Brain microvascular endothelial cell (primary cell): ENCODE measurements at regions not wholly inside any gene's neighbourhood (a gene's known extent, or its start where the extent isn't known, plus 50 kb on each side); places are given as distances from the start of the nearest gene placed in this dataset.

ENCODE experiments used
- DNase-seq: peaks from one replicate; pipeline ENCODE4 v3.0.0-alpha.2; 2020
- H3K27ac ChIP-seq: fragments of 250-450 bp; sonication (Bioruptor Pico); 2 replicates; pipeline ENCODE4 v1.5.1; 2020; ENCODE audit warnings: mild to moderate bottlenecking, moderate library complexity
- H3K27me3 ChIP-seq: fragments of 250-450 bp; sonication (Bioruptor Pico); replicated peaks from 2 replicates; pipeline ENCODE4 v1.5.1; 2020; ENCODE audit warnings: mild to moderate bottlenecking
- H3K36me3 ChIP-seq: fragments of 250-450 bp; sonication (Bioruptor Pico); replicated peaks from 2 replicates; pipeline ENCODE4 v1.5.1; 2020; ENCODE audit warnings: mild to moderate bottlenecking
- H3K4me3 ChIP-seq: 2 replicates; pipeline ENCODE4 v1.5.1; 2011; ENCODE audit warnings: low read depth, mild to moderate bottlenecking, control low read depth, low read length, moderate library complexity
- in situ Hi-C: cut with HindIII; loops from 2 replicates; pipeline ENCODE4 v1.10.0; 2017; ENCODE audit warnings: low sequenced_read_pairs, low pct_ligation_motif_present
- TF ChIP-seq, protein P1 (sequence below): IDR thresholded peaks from 2 replicates; pipeline ENCODE4 v1.5.1; 2011; ENCODE audit warnings: low read depth, mild to moderate bottlenecking, moderate library complexity, low read length, control low read depth, inconsistent platforms; ENCODE audit errors: missing control alignments

DNA sequence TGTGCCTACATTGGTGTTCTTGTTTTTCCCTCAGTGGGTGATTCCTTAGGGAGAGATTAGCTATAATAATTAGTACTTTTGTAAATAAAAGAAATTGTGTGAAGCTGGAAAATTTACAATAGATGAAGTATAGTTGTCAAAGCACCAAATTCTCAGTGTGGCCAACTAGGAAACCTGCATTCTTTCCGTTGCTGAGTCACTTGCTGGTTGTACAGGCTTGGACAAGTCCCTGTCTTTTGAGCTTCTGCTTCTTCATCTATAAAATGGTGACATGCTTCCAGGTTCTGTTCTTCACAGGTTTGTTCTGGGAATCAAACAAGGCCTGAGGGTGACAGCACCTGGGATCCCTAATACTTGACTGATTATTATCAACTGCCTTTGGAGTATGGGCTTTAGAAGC is 184.1 kb upstream of the HES1 start:
- in situ Hi-C loops: no loop called here
- Histone ChIP-seq H3K27ac (no peak overlapping the region), H3K36me3 (no peaks in the 10 kb centered on the region), H3K4me3 (no peak overlapping the region), H3K27me3 (peaks cover 9% of the 10 kb centered on the region)
- DNase-seq: no peak
- TF ChIP-seq, protein P1, sequence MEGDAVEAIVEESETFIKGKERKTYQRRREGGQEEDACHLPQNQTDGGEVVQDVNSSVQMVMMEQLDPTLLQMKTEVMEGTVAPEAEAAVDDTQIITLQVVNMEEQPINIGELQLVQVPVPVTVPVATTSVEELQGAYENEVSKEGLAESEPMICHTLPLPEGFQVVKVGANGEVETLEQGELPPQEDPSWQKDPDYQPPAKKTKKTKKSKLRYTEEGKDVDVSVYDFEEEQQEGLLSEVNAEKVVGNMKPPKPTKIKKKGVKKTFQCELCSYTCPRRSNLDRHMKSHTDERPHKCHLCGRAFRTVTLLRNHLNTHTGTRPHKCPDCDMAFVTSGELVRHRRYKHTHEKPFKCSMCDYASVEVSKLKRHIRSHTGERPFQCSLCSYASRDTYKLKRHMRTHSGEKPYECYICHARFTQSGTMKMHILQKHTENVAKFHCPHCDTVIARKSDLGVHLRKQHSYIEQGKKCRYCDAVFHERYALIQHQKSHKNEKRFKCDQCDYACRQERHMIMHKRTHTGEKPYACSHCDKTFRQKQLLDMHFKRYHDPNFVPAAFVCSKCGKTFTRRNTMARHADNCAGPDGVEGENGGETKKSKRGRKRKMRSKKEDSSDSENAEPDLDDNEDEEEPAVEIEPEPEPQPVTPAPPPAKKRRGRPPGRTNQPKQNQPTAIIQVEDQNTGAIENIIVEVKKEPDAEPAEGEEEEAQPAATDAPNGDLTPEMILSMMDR: no peak

DNA sequence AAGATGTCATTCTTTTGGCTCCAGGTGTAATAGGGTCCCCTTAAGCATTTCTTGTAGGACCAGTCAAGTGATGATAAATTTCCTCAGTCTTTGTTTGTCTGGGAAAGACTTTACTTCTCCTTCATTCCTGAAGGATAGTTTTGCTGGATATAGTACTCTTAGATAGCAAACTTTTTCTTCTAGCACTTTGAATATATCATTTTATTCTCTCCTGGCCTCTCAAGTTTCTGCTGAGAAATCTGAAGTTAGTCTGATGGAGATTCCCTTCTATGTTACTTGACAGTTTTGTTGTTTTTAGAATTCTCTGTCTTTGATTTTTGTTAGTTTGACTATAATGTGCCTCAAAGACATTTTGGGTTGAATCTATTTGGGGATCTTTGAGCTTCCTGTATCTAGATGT is 181.2 kb upstream of the HES1 start:
- H3K36me3 ChIP-seq: no peaks in the 10 kb centered on the region
- DNase-seq: no peak
- peaks cover 26% of the 10 kb centered on the region for H3K27me3 ChIP-seq
- in situ Hi-C loops: no loop called here
- no peak overlapping the region for H3K4me3 ChIP-seq
- H3K27ac ChIP-seq: no peak overlapping the region
- TF ChIP-seq, protein P1: no peak

DNA sequence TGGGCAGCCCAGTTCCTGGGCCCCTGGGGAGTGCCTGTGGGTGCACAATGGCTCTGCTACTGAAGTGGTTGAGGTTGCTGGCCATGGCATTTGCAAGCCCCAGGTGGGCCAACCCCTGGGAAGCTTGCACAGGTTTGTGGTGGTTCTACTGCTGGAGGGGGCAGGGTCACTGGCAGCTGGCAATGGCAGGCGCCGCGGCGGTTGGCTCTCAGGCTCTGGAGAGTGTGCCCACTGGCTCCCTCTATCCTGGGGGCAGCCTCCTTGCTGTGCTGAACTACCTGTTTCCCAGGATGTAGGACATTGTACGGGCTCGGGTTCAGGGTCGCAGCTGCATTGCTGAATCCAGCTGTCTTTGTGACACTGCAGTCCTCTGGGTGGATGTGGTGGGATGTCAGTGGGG is 180.2 kb upstream of the HES1 start:
- in situ Hi-C loops: no loop called here
- Histone ChIP-seq H3K27ac (no peak overlapping the region), H3K27me3 (peaks cover 32% of the 10 kb centered on the region), H3K4me3 (no peak overlapping the region), H3K36me3 (no peaks in the 10 kb centered on the region)
- no peak for DNase-seq
- TF ChIP-seq, protein P1: no peak

DNA sequence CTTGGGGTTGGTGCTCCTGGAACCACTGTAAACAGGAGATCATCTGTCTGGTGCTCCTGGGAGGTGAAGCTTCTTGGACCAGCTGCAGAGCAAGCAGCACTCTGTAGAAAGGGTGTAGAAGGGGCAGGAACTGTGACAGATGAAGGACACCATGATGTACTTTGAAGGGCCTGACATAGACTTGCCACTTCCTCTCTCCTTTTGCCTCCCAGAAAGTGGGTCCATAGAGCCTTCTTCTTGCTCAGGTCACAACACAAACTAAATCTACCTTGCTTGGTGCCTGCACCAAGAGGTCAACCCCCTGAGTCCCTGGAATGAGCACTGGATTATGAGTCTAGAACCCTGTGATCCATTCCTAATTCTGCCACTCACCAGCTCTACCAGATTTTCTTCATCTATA is 176.1 kb upstream of the HES1 start:
- peaks cover 53% of the 10 kb centered on the region for H3K27me3 ChIP-seq
- no peak for DNase-seq
- no peak overlapping the region for H3K4me3 ChIP-seq
- TF ChIP-seq, protein P1: no peak
- no peak overlapping the region for H3K27ac ChIP-seq
- H3K36me3 ChIP-seq: no peaks in the 10 kb centered on the region
- in situ Hi-C loops: no loop called here

DNA sequence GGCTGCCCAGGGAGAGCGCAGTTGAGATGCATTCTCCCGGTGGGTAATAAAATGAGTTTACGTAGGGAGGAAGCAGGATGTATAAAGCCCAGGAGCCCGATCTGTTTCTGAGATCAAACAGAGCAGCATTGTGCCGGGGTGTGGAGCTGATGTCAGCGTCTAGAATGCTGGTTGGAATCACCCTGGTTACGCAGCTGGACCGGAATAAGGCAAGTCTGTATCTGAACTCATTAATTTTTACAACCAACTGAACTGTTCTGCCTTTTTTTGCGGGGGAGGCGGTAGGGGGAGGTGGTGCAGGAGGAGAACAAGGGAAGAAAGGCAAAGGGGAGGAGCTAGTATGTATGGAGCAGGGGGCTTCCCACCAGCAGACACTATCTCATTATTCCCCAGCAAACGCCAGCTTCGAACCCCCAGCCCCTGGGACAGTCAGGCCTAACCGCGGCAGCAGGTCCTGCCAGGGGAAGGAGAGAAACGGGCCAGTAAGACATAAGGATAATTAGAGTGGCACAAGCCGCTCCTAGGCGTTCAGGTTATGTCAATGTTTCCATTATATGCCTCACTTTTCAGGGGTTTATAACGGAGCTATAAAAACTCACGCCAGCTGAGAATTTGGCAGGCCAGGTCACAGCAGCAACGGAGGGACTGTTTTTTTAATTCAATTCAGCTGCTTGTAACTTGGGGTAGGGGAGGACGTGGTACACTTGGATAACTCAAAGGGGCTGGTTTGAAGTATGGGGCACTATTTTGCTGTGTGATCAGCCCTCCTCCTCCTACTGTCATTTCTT is 175.3 kb upstream of the HES1 start:
- no peak overlapping the region for H3K27ac ChIP-seq
- DNase-seq: no peak
- peaks cover 61% of the 10 kb centered on the region for H3K27me3 ChIP-seq
- in situ Hi-C loops: no loop called here
- TF ChIP-seq, protein P1: no peak
- no peak overlapping the region for H3K4me3 ChIP-seq
- H3K36me3 ChIP-seq: no peaks in the 10 kb centered on the region
